ENCODE measurements at regions not wholly inside any gene's neighbourhood (a gene's known extent, or its start where the extent isn't known, plus 50 kb on each side); places are given as distances from the start of the nearest gene placed in this dataset.

DNA sequence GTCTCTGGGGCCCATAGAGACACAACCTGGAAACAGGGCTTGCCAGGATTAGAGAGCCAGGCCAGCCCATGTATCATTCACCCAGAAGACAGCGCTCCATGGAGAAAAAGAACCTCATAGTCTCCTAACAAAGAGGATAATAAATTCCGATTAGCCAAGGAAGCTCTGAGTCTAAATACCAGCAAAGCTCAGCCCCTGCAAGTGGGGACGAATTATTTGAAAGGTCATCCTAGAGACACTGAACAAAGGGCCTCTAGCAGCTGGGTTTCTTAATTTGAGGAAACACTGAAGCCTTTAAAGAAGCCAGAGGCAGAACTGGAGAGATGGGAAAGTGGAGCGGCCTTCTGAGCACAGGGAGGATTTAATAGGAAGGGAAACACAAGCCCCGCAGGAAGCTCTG, 287.1 kb upstream of the ZNF462 start:
- TF ChIP-seq, protein P1, sequence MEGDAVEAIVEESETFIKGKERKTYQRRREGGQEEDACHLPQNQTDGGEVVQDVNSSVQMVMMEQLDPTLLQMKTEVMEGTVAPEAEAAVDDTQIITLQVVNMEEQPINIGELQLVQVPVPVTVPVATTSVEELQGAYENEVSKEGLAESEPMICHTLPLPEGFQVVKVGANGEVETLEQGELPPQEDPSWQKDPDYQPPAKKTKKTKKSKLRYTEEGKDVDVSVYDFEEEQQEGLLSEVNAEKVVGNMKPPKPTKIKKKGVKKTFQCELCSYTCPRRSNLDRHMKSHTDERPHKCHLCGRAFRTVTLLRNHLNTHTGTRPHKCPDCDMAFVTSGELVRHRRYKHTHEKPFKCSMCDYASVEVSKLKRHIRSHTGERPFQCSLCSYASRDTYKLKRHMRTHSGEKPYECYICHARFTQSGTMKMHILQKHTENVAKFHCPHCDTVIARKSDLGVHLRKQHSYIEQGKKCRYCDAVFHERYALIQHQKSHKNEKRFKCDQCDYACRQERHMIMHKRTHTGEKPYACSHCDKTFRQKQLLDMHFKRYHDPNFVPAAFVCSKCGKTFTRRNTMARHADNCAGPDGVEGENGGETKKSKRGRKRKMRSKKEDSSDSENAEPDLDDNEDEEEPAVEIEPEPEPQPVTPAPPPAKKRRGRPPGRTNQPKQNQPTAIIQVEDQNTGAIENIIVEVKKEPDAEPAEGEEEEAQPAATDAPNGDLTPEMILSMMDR (IDR thresholded peaks at IDR 0.05; ENCODE audit: low read depth, low read length, missing input control) = no peak
- TF ChIP-seq JUND (IDR thresholded peaks at IDR 0.05) (no peak), RAD21 (IDR thresholded peaks at IDR 0.05) (no peak), YY1 (IDR thresholded peaks at IDR 0.05) (no peak), GABPA (IDR thresholded peaks at IDR 0.05 in 1 of 2, conservative IDR thresholded peaks at IDR 0.05 in 1 of 2) (no peak), RXRA (IDR thresholded peaks at IDR 0.05) (no peak)
- TF ChIP-seq, protein P2, sequence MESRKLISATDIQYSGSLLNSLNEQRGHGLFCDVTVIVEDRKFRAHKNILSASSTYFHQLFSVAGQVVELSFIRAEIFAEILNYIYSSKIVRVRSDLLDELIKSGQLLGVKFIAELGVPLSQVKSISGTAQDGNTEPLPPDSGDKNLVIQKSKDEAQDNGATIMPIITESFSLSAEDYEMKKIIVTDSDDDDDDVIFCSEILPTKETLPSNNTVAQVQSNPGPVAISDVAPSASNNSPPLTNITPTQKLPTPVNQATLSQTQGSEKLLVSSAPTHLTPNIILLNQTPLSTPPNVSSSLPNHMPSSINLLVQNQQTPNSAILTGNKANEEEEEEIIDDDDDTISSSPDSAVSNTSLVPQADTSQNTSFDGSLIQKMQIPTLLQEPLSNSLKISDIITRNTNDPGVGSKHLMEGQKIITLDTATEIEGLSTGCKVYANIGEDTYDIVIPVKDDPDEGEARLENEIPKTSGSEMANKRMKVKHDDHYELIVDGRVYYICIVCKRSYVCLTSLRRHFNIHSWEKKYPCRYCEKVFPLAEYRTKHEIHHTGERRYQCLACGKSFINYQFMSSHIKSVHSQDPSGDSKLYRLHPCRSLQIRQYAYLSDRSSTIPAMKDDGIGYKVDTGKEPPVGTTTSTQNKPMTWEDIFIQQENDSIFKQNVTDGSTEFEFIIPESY (IDR thresholded peaks at IDR 0.05) = no peak
- TF ChIP-seq, protein P3, sequence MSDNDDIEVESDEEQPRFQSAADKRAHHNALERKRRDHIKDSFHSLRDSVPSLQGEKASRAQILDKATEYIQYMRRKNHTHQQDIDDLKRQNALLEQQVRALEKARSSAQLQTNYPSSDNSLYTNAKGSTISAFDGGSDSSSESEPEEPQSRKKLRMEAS (IDR thresholded peaks at IDR 0.05) = no peak
- TF ChIP-seq, protein P4, sequence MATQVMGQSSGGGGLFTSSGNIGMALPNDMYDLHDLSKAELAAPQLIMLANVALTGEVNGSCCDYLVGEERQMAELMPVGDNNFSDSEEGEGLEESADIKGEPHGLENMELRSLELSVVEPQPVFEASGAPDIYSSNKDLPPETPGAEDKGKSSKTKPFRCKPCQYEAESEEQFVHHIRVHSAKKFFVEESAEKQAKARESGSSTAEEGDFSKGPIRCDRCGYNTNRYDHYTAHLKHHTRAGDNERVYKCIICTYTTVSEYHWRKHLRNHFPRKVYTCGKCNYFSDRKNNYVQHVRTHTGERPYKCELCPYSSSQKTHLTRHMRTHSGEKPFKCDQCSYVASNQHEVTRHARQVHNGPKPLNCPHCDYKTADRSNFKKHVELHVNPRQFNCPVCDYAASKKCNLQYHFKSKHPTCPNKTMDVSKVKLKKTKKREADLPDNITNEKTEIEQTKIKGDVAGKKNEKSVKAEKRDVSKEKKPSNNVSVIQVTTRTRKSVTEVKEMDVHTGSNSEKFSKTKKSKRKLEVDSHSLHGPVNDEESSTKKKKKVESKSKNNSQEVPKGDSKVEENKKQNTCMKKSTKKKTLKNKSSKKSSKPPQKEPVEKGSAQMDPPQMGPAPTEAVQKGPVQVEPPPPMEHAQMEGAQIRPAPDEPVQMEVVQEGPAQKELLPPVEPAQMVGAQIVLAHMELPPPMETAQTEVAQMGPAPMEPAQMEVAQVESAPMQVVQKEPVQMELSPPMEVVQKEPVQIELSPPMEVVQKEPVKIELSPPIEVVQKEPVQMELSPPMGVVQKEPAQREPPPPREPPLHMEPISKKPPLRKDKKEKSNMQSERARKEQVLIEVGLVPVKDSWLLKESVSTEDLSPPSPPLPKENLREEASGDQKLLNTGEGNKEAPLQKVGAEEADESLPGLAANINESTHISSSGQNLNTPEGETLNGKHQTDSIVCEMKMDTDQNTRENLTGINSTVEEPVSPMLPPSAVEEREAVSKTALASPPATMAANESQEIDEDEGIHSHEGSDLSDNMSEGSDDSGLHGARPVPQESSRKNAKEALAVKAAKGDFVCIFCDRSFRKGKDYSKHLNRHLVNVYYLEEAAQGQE (IDR thresholded peaks at IDR 0.05) = no peak

Measured in liver (tissue), 3 donors.